ENCODE measurements at regions not wholly inside any gene's neighbourhood (a gene's known extent, or its start where the extent isn't known, plus 50 kb on each side); places are given as distances from the start of the nearest gene placed in this dataset.

DNA sequence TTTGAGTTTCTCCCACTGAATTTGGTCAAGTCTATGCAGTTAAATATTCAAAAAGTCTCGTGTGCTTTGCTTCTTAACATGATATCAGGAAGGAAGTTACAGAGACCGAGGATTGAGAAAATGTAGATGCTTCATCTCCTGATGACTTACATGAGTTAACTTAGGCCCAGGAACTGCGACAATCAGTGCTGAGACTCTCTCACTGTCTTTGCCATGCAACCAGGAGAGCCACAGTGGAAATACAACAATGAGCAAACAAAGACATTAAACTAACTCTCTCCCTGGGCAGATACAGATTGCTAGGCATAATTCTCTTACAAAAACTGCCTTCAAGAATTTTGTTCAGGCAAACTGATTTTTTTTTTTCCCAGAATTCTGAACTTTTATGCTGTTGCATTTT lies 440.6 kb upstream of the EPHA7 start:
- TF ChIP-seq, protein P1, sequence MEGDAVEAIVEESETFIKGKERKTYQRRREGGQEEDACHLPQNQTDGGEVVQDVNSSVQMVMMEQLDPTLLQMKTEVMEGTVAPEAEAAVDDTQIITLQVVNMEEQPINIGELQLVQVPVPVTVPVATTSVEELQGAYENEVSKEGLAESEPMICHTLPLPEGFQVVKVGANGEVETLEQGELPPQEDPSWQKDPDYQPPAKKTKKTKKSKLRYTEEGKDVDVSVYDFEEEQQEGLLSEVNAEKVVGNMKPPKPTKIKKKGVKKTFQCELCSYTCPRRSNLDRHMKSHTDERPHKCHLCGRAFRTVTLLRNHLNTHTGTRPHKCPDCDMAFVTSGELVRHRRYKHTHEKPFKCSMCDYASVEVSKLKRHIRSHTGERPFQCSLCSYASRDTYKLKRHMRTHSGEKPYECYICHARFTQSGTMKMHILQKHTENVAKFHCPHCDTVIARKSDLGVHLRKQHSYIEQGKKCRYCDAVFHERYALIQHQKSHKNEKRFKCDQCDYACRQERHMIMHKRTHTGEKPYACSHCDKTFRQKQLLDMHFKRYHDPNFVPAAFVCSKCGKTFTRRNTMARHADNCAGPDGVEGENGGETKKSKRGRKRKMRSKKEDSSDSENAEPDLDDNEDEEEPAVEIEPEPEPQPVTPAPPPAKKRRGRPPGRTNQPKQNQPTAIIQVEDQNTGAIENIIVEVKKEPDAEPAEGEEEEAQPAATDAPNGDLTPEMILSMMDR (IDR thresholded peaks at IDR 0.05): no peak
- no peak for TF ChIP-seq POLR2A (IDR thresholded peaks at IDR 0.05)

Measured in thyroid gland (tissue), 4 donors.